ENCODE measurements at regions not wholly inside any gene's neighbourhood (a gene's known extent, or its start where the extent isn't known, plus 50 kb on each side); places are given as distances from the start of the nearest gene placed in this dataset.
"Not testable (repeated sequence)": the region's sequence is repeated elsewhere in the genome, so short reads cannot be mapped to it uniquely, and the experiment has no call there.

DNA sequence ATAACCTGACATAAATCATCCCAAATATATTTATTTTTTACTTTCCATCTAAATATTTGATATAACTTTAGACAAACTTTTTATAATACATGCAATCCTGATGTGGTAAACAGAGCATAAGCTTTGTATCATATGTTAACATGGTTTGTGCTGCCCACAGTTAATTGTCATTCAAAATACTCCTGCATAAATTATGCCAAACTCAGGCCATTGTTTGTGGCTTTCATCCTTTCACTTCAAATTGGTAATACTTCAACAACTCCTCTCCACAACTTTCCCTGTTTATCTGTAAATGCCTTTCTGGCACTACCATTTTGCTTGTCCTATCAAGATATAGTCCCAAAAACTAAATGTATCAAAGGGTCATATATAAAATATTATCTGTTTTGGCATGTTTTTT lies 586.7 kb downstream of the HINT1 start:
- DNase-seq = no peak

DNA sequence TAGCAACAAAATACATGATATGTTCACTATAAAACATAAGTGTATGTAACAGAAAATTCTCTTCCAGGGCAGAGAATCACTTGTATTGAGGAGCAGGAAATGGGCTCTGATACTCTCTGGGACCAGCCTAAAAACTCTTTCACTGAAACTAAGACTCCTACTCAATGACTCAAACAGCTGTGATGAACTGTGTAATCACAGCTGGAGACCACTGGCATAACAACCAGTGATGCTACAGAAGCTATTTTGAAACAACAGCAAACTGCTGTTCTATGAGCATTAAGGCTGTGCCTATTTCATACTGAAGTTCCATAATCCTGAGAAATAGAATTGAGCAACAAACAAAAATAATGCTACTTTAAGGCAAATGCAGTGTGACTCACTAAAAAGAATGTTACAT lies 594.0 kb downstream of the HINT1 start:
- no peak for DNase-seq

DNA sequence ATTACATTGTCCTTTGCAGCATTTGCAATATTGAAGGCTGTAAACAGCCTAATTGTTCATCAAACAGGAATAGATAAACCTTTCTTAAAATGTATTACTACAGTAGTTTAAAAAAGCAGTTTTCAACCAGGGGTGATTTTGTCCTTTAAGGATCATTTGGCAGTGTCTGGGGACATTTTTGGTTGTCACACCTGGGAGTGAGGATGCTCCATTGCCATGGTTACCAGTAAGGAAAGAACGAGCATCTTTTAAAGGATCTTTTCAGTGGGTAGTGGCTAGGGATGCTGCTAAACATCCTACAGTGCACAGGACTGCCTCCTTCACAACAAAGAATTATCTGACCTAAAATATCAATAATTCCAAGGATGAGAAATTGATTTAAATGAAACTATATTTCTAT lies 596.3 kb downstream of the HINT1 start:
- no peak for DNase-seq

DNA sequence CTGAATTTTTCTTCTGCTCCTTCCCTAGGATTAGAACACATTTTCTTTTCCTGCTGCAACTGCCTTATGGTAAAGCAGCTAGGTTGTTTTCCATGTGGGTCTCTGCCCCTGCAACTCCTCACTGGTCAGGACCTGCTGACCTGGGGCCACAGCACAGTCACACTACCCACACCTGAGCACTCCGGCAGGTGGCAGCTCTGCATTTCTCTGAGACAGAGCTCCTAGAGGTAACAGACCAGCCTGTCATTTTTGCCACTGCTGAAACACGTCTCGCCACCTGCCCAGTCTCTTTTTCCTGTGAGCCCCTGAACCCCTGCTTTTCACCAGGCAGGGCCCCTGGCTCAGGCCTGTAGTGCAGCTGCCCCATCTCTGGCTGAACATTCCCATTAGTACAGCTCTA lies 609.6 kb downstream of the HINT1 start:
- no peak for DNase-seq

DNA sequence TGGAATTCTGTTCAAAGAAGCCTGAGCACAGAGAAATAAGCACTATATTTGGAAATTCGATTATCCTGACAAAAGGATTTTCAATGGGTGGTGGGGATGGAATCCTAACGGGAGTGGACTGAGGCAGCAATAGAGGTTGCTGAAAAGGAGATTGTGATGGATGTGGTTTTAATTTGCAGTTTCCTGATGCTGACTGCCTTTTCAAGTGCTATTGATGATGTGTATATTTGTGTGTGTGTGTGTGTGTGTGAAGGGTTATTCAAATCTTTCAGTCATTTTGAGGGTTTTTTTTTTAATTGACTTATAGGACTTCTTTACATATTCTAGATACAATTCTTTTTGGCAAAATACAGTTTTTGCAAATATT lies 614.5 kb downstream of the HINT1 start:
- no peak for DNase-seq

DNA sequence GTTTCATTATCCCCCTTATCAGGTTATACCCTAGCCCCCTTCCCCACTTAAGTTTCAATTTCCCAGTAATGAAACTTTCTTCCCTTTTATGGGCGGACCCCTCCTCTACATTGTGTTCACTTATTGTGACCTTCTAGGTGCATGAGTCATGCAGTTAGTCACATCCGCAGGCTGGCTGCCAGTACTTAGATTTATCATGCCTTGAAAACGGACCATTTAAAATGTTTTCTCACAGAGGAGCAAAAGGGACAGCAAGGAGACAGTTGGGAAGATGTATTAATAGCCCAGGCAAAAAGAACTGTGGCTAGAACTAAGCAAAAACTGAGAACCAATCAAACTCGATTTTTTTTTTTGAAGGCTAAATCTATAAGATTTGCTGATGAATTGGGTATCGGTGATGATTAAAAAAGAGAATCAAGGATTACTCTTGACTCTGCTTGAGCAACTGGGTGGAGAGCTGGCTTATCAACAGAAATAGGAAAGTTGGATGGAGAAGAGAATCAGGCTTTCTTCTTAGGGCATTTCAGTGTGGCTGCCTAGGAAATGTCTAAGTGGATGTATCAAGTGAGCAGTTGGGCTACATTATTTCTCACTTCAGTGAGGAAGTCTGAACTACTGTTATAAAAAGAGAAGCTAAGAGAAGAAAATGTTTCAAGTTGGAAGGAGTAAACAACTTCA lies 615.0 kb downstream of the HINT1 start:
- no peak for DNase-seq

DNA sequence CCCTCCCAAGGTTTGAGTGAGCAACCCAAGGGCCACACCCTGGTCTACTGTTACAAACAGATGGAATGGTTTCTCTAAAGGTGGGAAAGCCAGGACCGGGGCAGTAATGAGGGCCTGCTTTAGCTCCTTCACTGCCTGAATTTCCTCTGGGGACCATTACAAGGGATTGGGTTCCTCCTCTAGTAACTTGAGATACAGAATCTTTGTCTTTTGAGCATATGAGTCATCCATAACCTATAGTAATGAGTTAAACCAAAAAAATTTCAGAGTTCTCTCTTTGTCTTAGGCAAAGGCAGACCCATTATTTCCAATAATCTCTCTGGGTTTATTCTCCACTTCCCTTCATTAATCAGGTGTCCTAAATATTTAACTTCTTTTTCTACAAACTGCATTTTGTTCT lies 618.8 kb downstream of the HINT1 start:
- no peak for DNase-seq

DNA sequence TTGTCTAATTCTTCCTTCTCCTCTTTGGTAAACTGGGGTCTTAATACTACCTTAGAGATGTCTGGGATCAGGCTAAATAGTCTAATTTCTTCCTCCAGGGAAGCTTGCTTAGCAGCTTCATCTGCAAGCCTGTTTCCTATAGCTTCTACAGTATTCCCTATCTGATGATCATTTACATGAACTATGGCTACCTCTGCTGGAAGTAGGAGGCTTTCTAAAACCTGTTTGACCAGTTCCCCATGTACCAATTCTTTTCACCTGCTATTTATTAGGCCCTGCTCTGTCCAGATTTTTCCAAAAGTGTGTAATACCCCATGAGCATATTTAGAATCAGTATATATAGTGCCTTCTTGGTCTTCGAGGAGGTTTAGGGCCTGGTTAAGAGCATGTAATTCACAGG lies 619.8 kb downstream of the HINT1 start:
- DNase-seq = no peak

DNA sequence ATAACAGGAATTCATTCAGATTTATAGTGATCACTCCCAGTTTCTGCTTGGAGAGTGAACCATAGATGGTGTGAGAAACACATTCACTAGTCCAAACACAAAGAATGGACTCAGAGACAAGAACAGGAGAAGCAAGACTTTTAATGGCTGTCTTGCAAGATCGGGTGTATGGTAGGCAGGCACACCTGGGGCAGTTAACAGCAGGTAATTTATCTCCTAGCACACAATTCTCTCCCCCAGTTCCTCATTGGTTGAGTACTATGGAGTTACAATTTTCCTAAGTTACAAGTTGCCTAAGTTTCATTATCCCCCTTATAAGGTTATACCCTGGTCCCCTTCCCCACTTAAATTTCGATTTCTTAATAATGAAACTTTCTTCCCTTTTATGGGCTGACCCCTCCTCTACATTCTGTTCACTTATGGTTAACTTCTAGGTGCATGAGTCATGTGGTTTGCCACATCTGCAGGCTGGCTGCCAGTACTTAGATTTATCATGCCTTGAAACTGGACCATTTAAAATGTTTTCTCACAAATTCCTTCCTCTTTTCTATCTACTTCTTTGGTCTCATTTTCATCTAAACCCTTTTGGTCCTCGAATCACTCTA lies 623.3 kb downstream of the HINT1 start:
- no peak for DNase-seq

DNA sequence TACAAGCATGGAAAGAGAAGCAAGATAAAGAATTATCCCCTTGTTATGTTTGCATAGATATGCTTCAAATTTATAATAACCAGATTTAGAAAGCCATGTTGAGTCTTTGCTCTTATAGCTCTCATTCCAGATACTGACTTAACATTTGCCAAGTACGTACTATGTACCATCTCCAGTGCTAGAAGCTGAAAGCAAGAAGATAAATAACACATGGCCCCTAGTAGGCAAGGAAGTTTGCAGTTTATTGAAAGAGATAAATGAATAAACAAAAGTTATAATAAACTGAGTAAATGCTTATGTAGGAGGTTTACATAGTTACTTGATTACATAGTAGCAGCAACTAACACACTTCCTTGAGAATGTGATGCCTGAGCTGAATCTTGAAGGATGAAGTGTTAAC lies 628.4 kb downstream of the HINT1 start:
- DNase-seq = no peak

DNA sequence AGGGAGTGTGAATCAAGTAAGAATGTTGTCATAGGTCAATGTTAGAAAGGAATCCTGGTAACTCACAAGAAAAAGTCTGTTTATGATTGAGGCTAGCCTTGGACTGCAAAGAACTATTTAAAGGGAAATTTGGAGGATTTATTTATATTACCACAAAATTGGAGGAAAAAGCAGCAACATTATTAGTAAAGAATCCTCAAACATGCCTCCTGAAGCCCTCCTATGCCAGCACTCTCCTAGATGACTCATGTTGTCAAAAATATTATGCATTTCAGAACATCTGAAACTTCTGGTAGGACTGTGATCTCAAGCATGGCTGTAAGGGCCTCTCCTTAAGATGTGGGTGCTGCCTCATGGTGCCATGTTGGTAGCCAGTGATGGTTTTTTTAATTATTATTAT lies 628.5 kb downstream of the CHSY3 start:
- DNase-seq = no peak

DNA sequence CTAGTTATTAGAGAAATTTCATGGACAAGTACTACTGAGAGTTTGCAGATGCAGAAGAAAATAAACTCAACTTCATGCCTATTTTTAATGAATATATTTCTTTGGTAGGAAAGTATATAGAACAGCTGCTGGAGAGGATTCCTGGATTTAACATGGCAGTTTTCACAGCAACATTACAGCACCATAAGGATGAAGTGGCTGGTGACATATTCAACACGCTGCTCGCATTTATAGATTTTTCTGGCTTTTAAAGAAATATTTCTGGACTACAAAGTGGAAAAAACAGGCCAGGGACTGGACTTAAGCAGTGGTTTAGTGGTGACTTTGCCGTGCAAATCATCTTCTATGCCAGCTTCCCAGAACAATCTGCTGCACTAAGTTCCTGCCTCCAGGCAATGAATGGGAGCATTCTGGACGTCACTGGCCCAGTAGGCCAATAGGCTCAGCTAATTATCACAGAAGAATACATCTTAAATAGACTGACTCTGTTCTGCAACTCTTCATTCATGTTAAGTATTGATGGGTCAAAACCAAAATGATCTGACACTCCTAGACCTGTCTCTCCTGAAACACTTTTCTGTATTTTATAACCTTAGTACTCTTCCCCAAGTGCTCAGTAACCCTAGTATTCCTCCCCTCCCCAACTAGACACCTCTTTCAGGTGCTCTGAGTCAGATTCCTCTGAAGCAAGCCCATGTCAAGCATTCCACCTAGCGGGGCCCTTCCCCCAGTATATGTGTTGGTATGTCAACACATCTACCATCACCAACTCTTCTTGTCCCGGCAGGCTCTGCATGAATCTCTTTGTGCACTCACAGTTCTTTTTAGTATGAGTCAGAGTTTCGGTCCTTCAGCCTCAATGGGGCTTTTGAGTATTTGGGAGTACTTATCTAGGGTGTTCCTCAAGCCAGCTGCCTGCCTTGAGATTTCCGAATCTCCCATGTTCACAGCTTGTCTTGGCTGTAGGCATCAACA lies 625.5 kb downstream of the CHSY3 start:
- DNase-seq = no peak

DNA sequence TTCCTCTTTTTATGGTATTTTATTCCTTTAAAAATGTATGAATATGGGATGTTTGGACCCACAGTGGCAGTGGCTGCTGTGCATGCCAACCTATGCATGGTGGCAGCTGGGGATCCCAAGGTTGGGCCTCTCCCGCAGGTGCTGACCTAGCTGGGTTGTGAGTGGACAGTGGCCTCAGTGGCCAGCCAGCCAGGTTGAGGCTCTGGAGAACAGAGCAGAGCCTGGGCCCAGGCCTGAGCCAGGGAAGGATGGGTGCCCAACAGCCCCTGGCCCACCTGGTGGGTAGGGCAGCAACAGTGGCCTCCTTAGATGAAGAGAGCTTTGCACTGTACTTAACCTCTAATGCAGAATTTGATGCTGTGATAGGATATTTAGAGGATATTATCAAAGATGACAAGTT lies 624.8 kb downstream of the CHSY3 start:
- no peak for DNase-seq

DNA sequence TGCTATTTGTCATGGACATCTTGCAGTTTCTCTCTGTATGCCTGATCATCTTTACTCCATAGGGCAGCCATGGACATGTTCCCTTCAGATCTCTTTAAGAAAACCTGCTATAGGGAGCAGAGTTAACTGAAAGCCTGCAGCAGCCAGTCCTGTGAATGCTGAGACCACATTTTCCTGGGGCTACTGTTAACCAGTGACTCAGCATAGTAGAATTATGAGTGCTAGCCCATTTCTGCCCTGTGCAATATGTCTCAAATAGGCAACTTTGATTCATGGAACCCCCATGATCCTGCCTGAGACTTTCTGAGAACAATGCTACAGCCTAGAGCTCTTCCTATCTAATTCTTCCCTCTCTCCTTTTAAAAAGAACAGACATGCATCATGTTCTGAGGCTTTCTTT lies 624.2 kb downstream of the CHSY3 start:
- DNase-seq = no peak

DNA sequence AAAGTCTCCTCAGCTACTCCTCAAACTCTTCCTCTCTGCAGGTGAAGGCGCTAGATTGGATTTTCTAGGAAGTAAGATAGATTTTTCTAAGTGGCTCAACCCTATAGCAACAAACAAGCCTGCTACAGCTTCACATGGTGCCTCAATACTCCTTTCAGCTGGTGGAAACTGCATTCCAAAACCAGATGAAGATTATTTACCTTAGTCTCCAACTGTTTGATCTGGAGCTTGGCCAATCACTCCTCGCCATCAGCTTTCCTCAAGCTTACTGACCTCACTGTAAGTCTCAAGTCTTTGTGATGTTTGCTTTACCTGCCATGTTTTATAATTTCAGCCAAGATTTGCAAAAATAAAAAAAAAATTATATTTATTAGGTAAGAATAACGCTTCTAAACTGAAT lies 622.4 kb downstream of the CHSY3 start:
- no peak for DNase-seq

DNA sequence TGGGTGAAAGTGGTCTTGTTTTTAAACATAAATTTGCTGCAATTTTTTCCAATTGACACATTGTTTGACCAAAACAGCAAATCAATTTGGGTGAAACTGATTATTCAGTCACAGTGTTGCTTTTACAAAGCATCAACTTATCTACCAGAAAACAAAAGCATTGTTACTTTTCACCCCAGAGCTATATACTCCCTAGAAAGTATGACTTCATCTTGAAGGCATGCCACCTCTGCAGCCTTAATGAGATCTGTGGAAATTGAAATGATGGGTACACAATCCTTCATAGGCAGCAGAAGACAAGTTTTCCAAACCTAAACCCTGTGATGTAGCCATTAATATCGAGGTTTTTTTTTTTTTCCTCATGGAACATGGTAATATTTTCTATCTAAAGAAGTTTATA lies 615.9 kb downstream of the CHSY3 start:
- no peak for DNase-seq

DNA sequence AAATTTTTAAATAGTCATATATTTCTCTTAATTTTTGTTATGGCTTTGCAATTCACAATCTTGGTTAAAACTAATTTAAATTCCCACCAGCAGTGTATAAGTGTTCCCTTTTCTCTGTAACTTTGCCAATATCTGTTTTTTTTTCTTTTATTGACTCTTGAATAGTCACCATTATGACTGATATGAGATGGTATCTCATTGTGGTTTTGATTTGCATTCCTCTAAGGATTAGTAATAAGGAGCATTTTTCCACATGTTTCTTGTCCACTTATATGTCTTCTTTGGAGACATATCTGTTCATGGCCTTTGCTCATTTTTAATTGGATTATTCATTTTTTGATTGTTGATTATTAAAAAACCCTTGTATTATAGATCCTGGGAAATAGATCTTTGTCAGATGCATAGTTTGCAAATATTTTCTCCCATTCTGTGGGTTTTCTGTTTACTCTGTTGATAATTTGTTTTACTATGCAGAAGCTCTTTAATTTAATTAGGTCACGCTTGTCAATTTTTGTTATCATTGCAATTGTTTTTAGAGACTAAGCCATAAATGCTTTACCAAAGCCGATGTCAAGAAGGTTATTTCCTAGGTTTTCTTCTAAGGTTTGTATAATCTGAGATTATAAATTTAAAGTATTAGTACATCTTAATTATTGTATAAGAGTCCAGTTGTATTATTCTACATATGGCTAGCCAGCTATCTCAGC lies 610.9 kb downstream of the CHSY3 start:
- DNase-seq = no peak

DNA sequence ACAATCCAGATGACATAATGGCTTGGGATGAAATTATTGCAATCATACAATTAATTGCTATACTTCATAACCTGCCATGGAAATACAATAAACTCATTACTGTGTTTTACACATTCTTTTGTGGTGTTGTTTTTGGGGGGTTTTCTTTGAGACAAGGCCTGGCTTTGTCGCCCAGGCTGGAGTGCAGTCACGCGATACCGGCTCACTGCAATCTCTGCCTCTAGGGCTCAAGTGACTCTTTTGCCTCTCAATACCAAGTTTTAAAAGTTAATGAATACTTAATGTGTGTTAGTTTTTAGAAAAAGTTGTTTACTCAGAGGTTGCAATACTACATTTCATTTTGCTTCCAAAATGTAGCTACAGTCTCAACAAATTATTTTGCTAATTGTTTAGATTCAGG lies 598.4 kb downstream of the CHSY3 start:
- no peak for DNase-seq

DNA sequence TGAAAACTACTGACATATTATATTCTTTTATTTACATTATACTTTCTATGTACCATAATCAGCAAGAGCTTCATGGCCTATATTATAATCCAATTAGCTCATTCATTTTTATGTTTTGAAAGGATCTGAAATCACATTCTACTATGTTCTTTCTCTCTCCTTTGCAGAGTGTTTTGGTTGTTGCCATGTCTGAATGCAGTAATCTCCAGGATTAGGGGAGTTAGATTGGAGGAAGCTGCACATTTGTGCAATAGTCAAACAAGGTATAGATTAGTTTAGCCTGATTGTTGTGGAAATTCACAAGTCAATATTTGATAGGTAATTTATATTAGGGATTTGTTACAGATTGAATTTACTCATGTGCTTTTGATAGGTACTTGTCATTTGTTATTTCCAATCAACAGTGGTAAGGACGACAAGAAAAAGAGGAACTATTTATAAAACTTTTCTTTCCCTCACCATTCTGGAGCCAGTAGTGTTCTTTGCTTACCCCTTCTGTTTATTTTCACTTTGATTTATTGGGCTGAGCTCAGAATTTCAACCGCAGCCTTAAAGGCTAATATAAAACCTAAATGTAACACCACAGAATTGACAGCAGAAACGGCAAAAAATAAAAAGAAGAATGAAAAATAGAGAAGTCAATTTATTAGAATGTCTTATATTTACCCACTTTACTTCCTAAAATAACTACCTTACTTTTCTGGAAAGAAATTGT lies 597.0 kb downstream of the CHSY3 start:
- no peak for DNase-seq

DNA sequence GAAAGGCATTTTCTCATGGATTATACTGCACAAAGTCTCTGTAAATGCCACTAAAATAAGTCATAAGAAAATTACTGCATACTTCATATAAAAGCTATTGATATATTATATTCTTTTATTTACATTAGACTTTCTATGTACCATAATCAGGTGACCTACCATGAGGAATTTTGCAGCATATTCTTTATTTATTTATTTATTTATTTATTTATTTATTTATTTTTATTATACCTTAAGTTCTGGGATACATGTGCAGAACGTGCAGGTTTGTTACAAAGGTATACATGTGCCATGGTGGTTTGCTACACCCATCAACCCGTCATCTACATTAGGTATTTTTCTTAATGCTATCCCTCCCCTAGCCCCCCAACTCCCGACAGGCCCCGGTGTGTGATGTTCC lies 596.2 kb downstream of the CHSY3 start:
- not testable (repeated sequence) for DNase-seq

DNA sequence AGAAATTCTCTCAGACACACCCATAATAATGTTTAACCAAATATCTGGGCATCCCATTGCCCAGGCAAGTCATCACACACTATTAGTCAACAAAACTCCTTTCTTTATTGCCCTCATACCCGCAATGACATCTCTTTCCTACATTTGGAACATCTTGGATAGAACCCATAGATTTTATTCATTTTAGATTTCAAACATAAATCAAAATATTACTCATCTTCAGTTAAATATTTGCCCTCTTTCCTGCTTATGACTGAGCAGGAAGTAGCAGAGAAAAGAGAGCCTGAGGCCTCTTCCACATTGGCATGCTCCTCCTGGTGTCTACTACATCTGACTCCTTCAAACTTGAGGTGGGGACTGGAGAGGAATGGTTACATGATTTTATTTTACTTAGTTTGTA lies 592.0 kb downstream of the CHSY3 start:
- DNase-seq = no peak

DNA sequence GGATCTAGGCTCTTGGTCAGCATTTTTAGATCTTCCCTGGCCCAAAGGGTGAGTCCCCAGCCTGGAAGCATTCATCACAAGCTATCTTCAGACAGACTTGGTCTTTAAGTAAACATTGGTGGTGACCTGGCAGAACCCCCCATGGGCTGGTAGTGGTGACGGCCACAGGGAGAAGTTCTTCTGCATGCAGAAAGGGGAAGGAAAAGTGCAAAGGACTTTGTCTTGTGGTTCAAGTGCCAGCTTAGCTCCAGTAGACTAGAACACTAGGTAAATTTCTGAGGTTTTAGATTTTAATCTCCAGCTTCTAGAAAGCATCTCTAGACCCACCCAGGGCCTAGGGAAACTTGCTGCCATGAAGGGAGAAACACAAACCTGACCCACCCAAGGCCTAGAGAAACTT lies 584.0 kb downstream of the CHSY3 start:
- DNase-seq = no peak
